HEK293T (cell line): ENCODE measurements at regions not wholly inside any gene's neighbourhood (a gene's known extent, or its start where the extent isn't known, plus 50 kb on each side); places are given as distances from the start of the nearest gene placed in this dataset.
"Not testable (repeated sequence)": the region's sequence is repeated elsewhere in the genome, so short reads cannot be mapped to it uniquely, and the experiment has no call there.

Experiments used
- CTCF ChIA-PET: fragments of 350-600 bp; formaldehyde crosslinking; extraction: SDS; loops from one replicate; lab custom pipeline; 2021; ENCODE audit warnings: antibody characterized with exemption, inconsistent platforms; lab: Yijun Ruan, JAX
- POLR2A ChIA-PET: fragments of 350-600 bp; formaldehyde crosslinking; extraction: SDS; loops from one replicate; lab custom pipeline; 2020; ENCODE audit warnings: antibody characterized with exemption, inconsistent platforms; lab: Yijun Ruan, JAX
- DNase-seq: peaks from one replicate; pipeline ENCODE4 v3.0.0; 2012; ENCODE audit warnings: mixed read lengths; ENCODE audit errors: extremely low spot score
- ARNT ChIP-seq: fragments of 450-650 bp; IDR thresholded peaks from 2 replicates; pipeline ENCODE4 v1.6.1; 2017; ENCODE audit warnings: mild to moderate bottlenecking
- BHLHE40 ChIP-seq: fragments of 450-650 bp; IDR thresholded peaks from 2 replicates; pipeline ENCODE4 v1.6.1; 2016; ENCODE audit warnings: mild to moderate bottlenecking, moderate library complexity, borderline replicate concordance
- CTBP1 ChIP-seq: fragments of 450-650 bp; IDR thresholded peaks from 2 replicates; pipeline ENCODE4 v1.6.1; 2016; ENCODE audit warnings: borderline replicate concordance
- ELF4 ChIP-seq: fragments of 450-650 bp; IDR thresholded peaks from 2 replicates; pipeline ENCODE4 v1.6.1; 2017; ENCODE audit warnings: antibody characterized with exemption
- FOXA1 ChIP-seq: fragments of 450-650 bp; IDR thresholded peaks from 2 replicates; pipeline ENCODE4 v1.6.1; 2016; ENCODE audit warnings: mild to moderate bottlenecking
- FOXK2 ChIP-seq: fragments of 450-650 bp; IDR thresholded peaks from 2 replicates; pipeline ENCODE4 v1.6.1; 2016; ENCODE audit warnings: mild to moderate bottlenecking
- FOXM1 ChIP-seq: fragments of 450-650 bp; IDR thresholded peaks from 2 replicates; pipeline ENCODE4 v1.6.1; 2017; ENCODE audit warnings: mild to moderate bottlenecking, borderline replicate concordance
- HDGF ChIP-seq: fragments of 450-650 bp; IDR thresholded peaks from 2 replicates; pipeline ENCODE4 v1.6.1; 2017; ENCODE audit warnings: antibody characterized with exemption, borderline replicate concordance
- L3MBTL2 ChIP-seq: fragments of 450-650 bp; conservative IDR thresholded peaks from 2 replicates; pipeline ENCODE4 v1.6.1; 2016; ENCODE audit warnings: mild to moderate bottlenecking
- LEF1 ChIP-seq: fragments of 450-650 bp; IDR thresholded peaks from 2 replicates; pipeline ENCODE4 v1.6.1; 2017; ENCODE audit warnings: mild to moderate bottlenecking, borderline replicate concordance
- NFRKB ChIP-seq: fragments of 450-650 bp; IDR thresholded peaks from 2 replicates; pipeline ENCODE4 v1.6.1; 2016; ENCODE audit warnings: mild to moderate bottlenecking, moderate library complexity
- PKNOX1 ChIP-seq: fragments of 450-650 bp; IDR thresholded peaks from 2 replicates; pipeline ENCODE4 v1.6.1; 2016
- SP1 ChIP-seq: fragments of 450-650 bp; IDR thresholded peaks from 2 replicates; pipeline ENCODE4 v1.6.1; 2017
- SUZ12 ChIP-seq: fragments of 450-650 bp; IDR thresholded peaks from 2 replicates; pipeline ENCODE4 v1.6.1; 2016; ENCODE audit warnings: mild to moderate bottlenecking
- TARDBP ChIP-seq: fragments of 450-650 bp; IDR thresholded peaks from 2 replicates; pipeline ENCODE4 v1.6.1; 2016
- ZNF384 ChIP-seq: fragments of 450-650 bp; IDR thresholded peaks from 2 replicates; pipeline ENCODE4 v1.6.1; 2016

DNA sequence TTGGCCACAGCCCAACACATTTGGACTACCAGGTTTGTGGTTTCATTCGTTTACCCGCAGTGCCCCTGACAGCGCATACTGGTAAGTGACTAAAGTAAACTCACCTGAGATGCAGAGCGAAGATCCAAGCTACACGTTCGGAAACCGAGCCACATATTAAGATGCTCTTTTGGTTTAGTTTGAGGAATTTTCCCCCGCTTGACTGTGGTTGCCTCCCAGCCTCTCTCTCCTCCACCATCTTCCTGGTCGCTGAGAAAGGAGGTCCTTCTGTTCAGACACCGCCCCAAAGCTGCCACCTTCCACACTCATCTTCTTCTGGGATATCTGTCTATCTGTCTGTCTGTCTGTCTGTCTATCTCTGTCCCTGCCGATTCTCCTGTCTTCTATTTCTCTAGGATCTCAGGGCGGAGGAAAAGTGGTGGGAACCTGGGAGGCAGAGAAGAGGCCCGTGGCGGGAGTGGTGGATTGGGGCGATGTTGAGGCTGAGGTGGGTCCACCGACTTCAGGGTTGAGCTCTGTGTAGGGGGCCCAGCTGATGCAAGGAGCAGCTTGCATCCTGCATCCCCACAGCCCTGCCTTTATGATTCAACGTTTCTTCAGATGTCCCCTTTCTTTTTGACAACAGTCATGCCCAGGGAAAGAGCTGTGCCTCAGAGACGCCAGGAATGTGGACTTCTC lies 196.9 kb upstream of the ZNF184 start:
- CTCF ChIA-PET, result interaction anchor here (1.2 kb wide), 1 partner anchor 60 kb away, joined by 4 read pairs; no protein-coding TSS in a partner anchor
- POLR2A ChIA-PET, result interaction anchor here (1.1 to 1.2 kb wide), 2 partner anchors 18 to 64 kb away, joined by 3 to 5 read pairs; no protein-coding TSS in a partner anchor
- DNase-seq, result no peak
- TF ChIP-seq FOXM1, result no peak
- TF ChIP-seq FOXK2, result no peak
- TF ChIP-seq ARNT, result no peak
- TF ChIP-seq HDGF, result no peak
- no peak for TF ChIP-seq CTBP1
- TF ChIP-seq LEF1, result no peak
- no peak for TF ChIP-seq SP1
- TF ChIP-seq SUZ12, result no peak
- TF ChIP-seq ELF4, result no peak
- TF ChIP-seq L3MBTL2, result no peak
- no peak for TF ChIP-seq NFRKB
- no peak for TF ChIP-seq ZNF384
- TF ChIP-seq FOXA1, result no peak
- TF ChIP-seq PKNOX1, result no peak
- TF ChIP-seq TARDBP, result no peak
- TF ChIP-seq BHLHE40, result no peak

GRCh38 chr6:27669295-27669623 lies 196.4 kb upstream of the ZNF184 start:
- DNase-seq, result no peak
- TF ChIP-seq TARDBP (no peak), BHLHE40 (no peak)

GRCh38 chr6:27668442-27669294 lies 195.8 kb upstream of the ZNF184 start:
- CTCF ChIA-PET, result interaction anchor here (0.7 kb wide), 1 partner anchor 112 kb away, joined by 3 read pairs; no protein-coding TSS in a partner anchor
- POLR2A ChIA-PET, result interaction anchor here (1.1 to 1.2 kb wide), 2 partner anchors 19 to 63 kb away, joined by 3 to 5 read pairs; no protein-coding TSS in a partner anchor
- no peak for TF ChIP-seq TARDBP
- TF ChIP-seq L3MBTL2, result no peak
- TF ChIP-seq ZNF384, result 0 out of 2 replicates have a peak, but pooled peaks have one; percentile 46
- DNase-seq, result peak; percentile 37

More at GRCh38 chr6:27669295-27669623, 196.4 kb upstream of the ZNF184 start:
- POLR2A ChIA-PET, result interaction anchor here (1.1 to 1.2 kb wide), 2 partner anchors 18 to 63 kb away, joined by 3 to 5 read pairs; no protein-coding TSS in a partner anchor
- CTCF ChIA-PET, result no interaction called here

GRCh38 chr6:27667657-27668441 lies 194.9 kb upstream of the ZNF184 start:
- CTCF ChIA-PET, result interaction anchor here (0.6 to 0.7 kb wide), 2 partner anchors 112 to 124 kb away, joined by 3 to 4 read pairs; no protein-coding TSS in a partner anchor
- peak; percentile 94 for TF ChIP-seq PKNOX1
- no peak for TF ChIP-seq NFRKB
- POLR2A ChIA-PET, result interaction anchor here (0.9 to 1.3 kb wide), 2 partner anchors 50 to 225 kb away, joined by 3 to 4 read pairs; a partner anchor contains a TSS
- DNase-seq, result no peak

GRCh38 chr6:27667016-27667656 lies 194.2 kb upstream of the ZNF184 start:
- no peak for TF ChIP-seq FOXA1
- TF ChIP-seq BHLHE40, result no peak
- TF ChIP-seq SP1, result no peak
- TF ChIP-seq ELF4, result no peak
- no peak for TF ChIP-seq ARNT
- TF ChIP-seq LEF1, result no peak
- TF ChIP-seq CTBP1, result no peak
- no peak for TF ChIP-seq SUZ12
- TF ChIP-seq FOXM1, result no peak
- TF ChIP-seq ZNF384, result no peak
- ChIA-PET POLR2A (interaction anchor here (0.8 to 1.3 kb wide), 3 partner anchors 49 to 226 kb away, joined by 3 to 4 read pairs (median 3); partner anchors contain the start of gene ZNF184), CTCF (interaction anchor here (0.6 kb wide), 1 partner anchor 123 kb away, joined by 4 read pairs; no protein-coding TSS in a partner anchor)
- no peak for DNase-seq

DNA sequence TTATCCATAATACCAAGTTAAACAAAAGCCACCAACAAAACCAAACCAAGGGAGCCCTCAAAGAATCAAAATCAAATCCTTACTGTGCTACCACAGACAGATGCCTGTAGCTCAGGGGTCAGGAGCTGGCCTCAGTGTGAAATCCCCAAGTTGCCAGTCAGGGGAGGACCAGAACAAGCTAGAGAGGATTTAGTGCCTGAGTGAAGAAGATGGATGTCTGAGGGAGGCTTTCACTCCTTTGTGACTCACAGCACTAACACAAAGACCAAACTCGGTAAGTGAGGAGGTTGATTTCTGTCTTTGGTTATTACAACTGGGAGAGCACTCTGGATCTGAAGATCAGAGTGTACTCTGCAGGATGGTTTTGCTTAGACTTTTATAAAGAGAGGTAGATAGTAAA lies 189.9 kb upstream of the ZNF184 start:
- ChIA-PET POLR2A (interaction anchor here (1.2 kb wide), 1 partner anchor 9 kb away, joined by 3 read pairs; no protein-coding TSS in a partner anchor), CTCF (interaction anchor here (0.6 kb wide), 2 partner anchors 88 to 1230 kb away, joined by 3 to 6 read pairs; no protein-coding TSS in a partner anchor)
- DNase-seq, result no peak
- TF ChIP-seq L3MBTL2 (no peak), FOXM1 (no peak), ARNT (no peak), SUZ12 (no peak), TARDBP (no peak), NFRKB (no peak), PKNOX1 (no peak), SP1 (no peak), HDGF (no peak)

DNA sequence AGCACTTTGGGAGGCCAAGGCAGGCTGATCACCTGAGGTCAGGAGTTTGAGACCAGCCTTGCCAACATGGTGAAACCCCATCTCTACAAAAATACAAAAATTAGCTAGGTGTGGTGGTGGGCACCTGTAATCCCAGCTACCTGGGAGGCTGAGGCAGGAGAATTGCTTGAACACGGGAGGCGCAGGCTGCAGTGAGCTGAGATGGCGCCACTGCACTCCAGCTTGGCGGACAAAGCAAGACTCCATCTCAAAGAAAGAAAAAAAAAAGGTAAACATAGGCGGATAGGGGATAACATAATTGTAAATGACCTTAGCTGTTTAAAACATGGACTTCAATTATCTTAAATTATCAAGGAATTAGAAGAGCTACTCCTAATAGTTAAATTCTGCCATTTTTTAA lies 189.3 kb upstream of the ZNF184 start:
- CTCF ChIA-PET, DNase-seq: not testable (repeated sequence)
- POLR2A ChIA-PET, result interaction anchor here (1.2 kb wide), 1 partner anchor 10 kb away, joined by 3 read pairs; no protein-coding TSS in a partner anchor

GRCh38 chr6:27653143-27653825 lies 180.4 kb upstream of the ZNF184 start:
- CTCF ChIA-PET, DNase-seq, POLR2A ChIA-PET: not testable (repeated sequence)
